A549 (cell line): ENCODE measurements at regions not wholly inside any gene's neighbourhood (a gene's known extent, or its start where the extent isn't known, plus 50 kb on each side); places are given as distances from the start of the nearest gene placed in this dataset.

Experiments used
- ATAC-seq, 2 experiments: fragments of 200-7000 bp in 1 of 2; fragments of >200 bp in 1 of 2; cut with Nextera tagmentation in 1 of 2; cut with Tn5 transposase in 1 of 2; 3 replicates each; pipeline versions ENCODE4 v1.8.0 to v1.9.1; 2018 to 2020; ENCODE audit warnings: mild to moderate bottlenecking in 1 of 2, moderate library complexity in 1 of 2
- CTCF ChIA-PET: fragments of 300-600 bp; sonication (Branson Sonifier 250); formaldehyde crosslinking; extraction: SDS; loops from one replicate; lab custom pipeline; 2021; ENCODE audit warnings: antibody characterized with exemption, inconsistent platforms; lab: Yijun Ruan, JAX
- POLR2A ChIA-PET: fragments of 350-600 bp; formaldehyde crosslinking; extraction: SDS; loops from one replicate; lab custom pipeline; 2021; ENCODE audit warnings: antibody characterized with exemption, inconsistent platforms; lab: Yijun Ruan, JAX
- DNase-seq, 2 experiments: peaks; one replicate each; pipeline versions ENCODE4 v3.0.0 to v3.0.0-alpha.2; 2011 to 2016; ENCODE audit warnings: low read depth in 1 of 2, low spot score in 1 of 2
- FAIRE-seq: peaks from 2 replicates; lab custom pipeline; 2011; peaks lifted over from hg19 to GRCh38; lab: Jason Lieb, UNC
- H3K27ac ChIP-seq, 2 experiments: fragments of >200 bp; sonication (Bioruptor Twin); formaldehyde crosslinking; 3 replicates each; pipeline ENCODE4 v1.5.1; 2016 to 2017
- H3K4me1 ChIP-seq: fragments of >200 bp; sonication (Bioruptor Twin); formaldehyde crosslinking; 3 replicates; pipeline ENCODE4 v1.6.1; 2016
- H3K4me2 ChIP-seq: fragments of >200 bp; sonication (Bioruptor Twin); formaldehyde crosslinking; 3 replicates; pipeline ENCODE4 v1.6.1; 2016
- H3K4me3 ChIP-seq: fragments of >200 bp; sonication (Bioruptor Twin); formaldehyde crosslinking; 3 replicates; pipeline ENCODE4 v1.5.1; 2016
- H3K9me3 ChIP-seq: fragments of >200 bp; sonication (Bioruptor Twin); formaldehyde crosslinking; 3 replicates; pipeline ENCODE4 v1.6.1; 2016
- BCL3 ChIP-seq: fragments of >200 bp; sonication (Bioruptor Twin); formaldehyde crosslinking; IDR thresholded peaks from 3 replicates; pipeline ENCODE4 v1.6.1; 2016
- BHLHE40 ChIP-seq: IDR thresholded peaks from 2 replicates; pipeline ENCODE4 v1.6.1; 2012; ENCODE audit warnings: low read depth, low read length, inconsistent platforms
- CBX8 ChIP-seq: fragments of 200-600 bp; sonication (generic); IDR thresholded peaks from 2 replicates; pipeline ENCODE4 v1.6.1; 2016
- CEBPB ChIP-seq, 2 experiments: fragments of >200 bp in 1 of 2; sonication (Bioruptor Twin) in 1 of 2; formaldehyde crosslinking in 1 of 2; IDR thresholded peaks; 2 replicates each; pipeline ENCODE4 v1.6.1; 2012 to 2016
- CHD2 ChIP-seq: fragments of 150-350 bp; IDR thresholded peaks from 2 replicates; pipeline ENCODE4 v1.6.1; 2014; ENCODE audit warnings: low read length; ENCODE audit not compliant: partially characterized antibody
- CHD4 ChIP-seq: fragments of 200-600 bp; sonication (generic); IDR thresholded peaks from 2 replicates; pipeline ENCODE4 v1.6.1; 2016; ENCODE audit warnings: antibody characterized with exemption, mild to moderate bottlenecking, borderline replicate concordance
- E2F6 ChIP-seq: IDR thresholded peaks from 2 replicates; pipeline ENCODE4 v1.6.1; 2012; ENCODE audit warnings: low read depth, borderline replicate concordance
- EHF ChIP-seq: fragments of 250-450 bp; sonication (Bioruptor Pico); IDR thresholded peaks from 2 replicates; pipeline ENCODE4 v1.5.0; 2020; ENCODE audit warnings: mild to moderate bottlenecking
- FOSB ChIP-seq: fragments of 250-450 bp; sonication (Bioruptor Pico); IDR thresholded peaks from 2 replicates; pipeline ENCODE4 v1.5.0; 2020; ENCODE audit warnings: mild to moderate bottlenecking, moderate library complexity
- FOSL2 ChIP-seq, 2 experiments: fragments of 450-650 bp in 1 of 2; fragments of >200 bp in 1 of 2; sonication (Bioruptor Twin) in 1 of 2; formaldehyde crosslinking; IDR thresholded peaks; 2 replicates each; pipeline versions ENCODE4 v1.5.0 to v1.6.1; 2016 to 2020; ENCODE audit warnings: mild to moderate bottlenecking in 1 of 2, moderate library complexity in 1 of 2
- GATA3 ChIP-seq: IDR thresholded peaks from 2 replicates; pipeline ENCODE4 v1.6.1; 2012; ENCODE audit warnings: borderline replicate concordance
- HEYL ChIP-seq: fragments of 250-450 bp; sonication (Bioruptor Pico); IDR thresholded peaks from 2 replicates; pipeline ENCODE4 v1.8.0; 2021; ENCODE audit warnings: mild to moderate bottlenecking, moderate library complexity
- HMGXB4 ChIP-seq: fragments of 250-450 bp; sonication (Bioruptor Pico); IDR thresholded peaks from 2 replicates; pipeline ENCODE4 v1.5.0; 2021; ENCODE audit warnings: mild to moderate bottlenecking, moderate library complexity, borderline replicate concordance
- HOXA7 ChIP-seq: fragments of 250-450 bp; sonication (Bioruptor Pico); IDR thresholded peaks from 2 replicates; pipeline ENCODE4 v1.5.0; 2020; ENCODE audit warnings: mild to moderate bottlenecking, moderate library complexity
- HOXB5 ChIP-seq: fragments of 250-450 bp; sonication (Bioruptor Pico); IDR thresholded peaks from 2 replicates; pipeline ENCODE4 v1.5.0; 2020; ENCODE audit warnings: mild to moderate bottlenecking, moderate library complexity
- KDM1A ChIP-seq: fragments of 200-600 bp; sonication (generic); IDR thresholded peaks from 2 replicates; pipeline ENCODE4 v1.6.1; 2016; ENCODE audit warnings: low read depth, mild to moderate bottlenecking
- KDM5A ChIP-seq: fragments of 200-600 bp; sonication (generic); IDR thresholded peaks from 2 replicates; pipeline ENCODE4 v1.6.1; 2016; ENCODE audit warnings: antibody characterized with exemption, mild to moderate bottlenecking
- MAFK ChIP-seq: fragments of 450-650 bp; IDR thresholded peaks from 2 replicates; pipeline ENCODE4 v1.6.1; 2014; ENCODE audit not compliant: partially characterized antibody
- MAZ ChIP-seq: fragments of 150-350 bp; IDR thresholded peaks from 2 replicates; pipeline ENCODE4 v1.6.1; 2014; ENCODE audit warnings: antibody characterized with exemption, low read depth, low read length, borderline replicate concordance
- MYC ChIP-seq: IDR thresholded peaks from 2 replicates; pipeline ENCODE4 v1.6.1; 2012; ENCODE audit warnings: mild to moderate bottlenecking, inconsistent platforms, low read length, improper control_type of control experiment, borderline replicate concordance
- NFE2L2 ChIP-seq: fragments of 150-350 bp; conservative IDR thresholded peaks from 2 replicates; pipeline ENCODE4 v1.6.1; 2014; ENCODE audit warnings: low read length
- NR3C1 ChIP-seq: fragments of >200 bp; sonication (Bioruptor Twin); formaldehyde crosslinking; IDR thresholded peaks from 3 replicates; pipeline ENCODE4 v1.6.1; 2017
- POLR2A ChIP-seq: IDR thresholded peaks from 2 replicates; pipeline ENCODE4 v1.6.1; 2012; ENCODE audit warnings: mild to moderate bottlenecking, low read length
- POLR2AphosphoS2 ChIP-seq: conservative IDR thresholded peaks from 2 replicates; pipeline ENCODE4 v1.6.1; 2012; ENCODE audit warnings: low read length, improper control_type of control experiment, inconsistent platforms
- RAD21 ChIP-seq, 2 experiments: fragments of >200 bp in 1 of 2; sonication (Bioruptor Twin) in 1 of 2; formaldehyde crosslinking in 1 of 2; IDR thresholded peaks in 1 of 2; conservative IDR thresholded peaks in 1 of 2; 2 replicates in 1 of 2; 3 replicates in 1 of 2; pipeline ENCODE4 v1.6.1; 2012 to 2018; ENCODE audit warnings: inconsistent platforms in 1 of 2
- RARB ChIP-seq: fragments of 250-450 bp; sonication (Bioruptor Pico); IDR thresholded peaks from 2 replicates; pipeline ENCODE4 v1.8.0; 2021; ENCODE audit warnings: mild to moderate bottlenecking, moderate library complexity
- RCOR1 ChIP-seq: fragments of 150-350 bp; IDR thresholded peaks from 2 replicates; pipeline ENCODE4 v1.6.1; 2014; ENCODE audit warnings: antibody characterized with exemption, low read length, low read depth
- RFX5 ChIP-seq: fragments of 450-650 bp; IDR thresholded peaks from 2 replicates; pipeline ENCODE4 v1.7.1; 2014; ENCODE audit warnings: antibody characterized with exemption, mild to moderate bottlenecking, moderate library complexity
- RNF2 ChIP-seq: fragments of 200-600 bp; sonication (generic); IDR thresholded peaks from 2 replicates; pipeline ENCODE4 v1.6.1; 2016; ENCODE audit warnings: low read depth, mild to moderate bottlenecking, antibody characterized with exemption, moderate library complexity, borderline replicate concordance
- SREBF2 ChIP-seq: fragments of 450-650 bp; IDR thresholded peaks from 2 replicates; pipeline ENCODE4 v1.6.1; 2014; ENCODE audit warnings: mild to moderate bottlenecking, moderate library complexity
- TFCP2L1 ChIP-seq: fragments of 250-450 bp; sonication (Bioruptor Pico); IDR thresholded peaks from 2 replicates; pipeline ENCODE4 v1.5.0; 2021; ENCODE audit warnings: mild to moderate bottlenecking
- ZC3H11A ChIP-seq: fragments of 450-650 bp; IDR thresholded peaks from 2 replicates; pipeline ENCODE4 v1.6.1; 2014; ENCODE audit warnings: antibody characterized with exemption, mild to moderate bottlenecking
- ZNF302 ChIP-seq: fragments of 250-450 bp; sonication (Bioruptor Pico); IDR thresholded peaks from 2 replicates; pipeline ENCODE4 v1.9.0; 2021; ENCODE audit warnings: inconsistent platforms, mild to moderate bottlenecking, moderate library complexity
- ZSCAN20 ChIP-seq: fragments of 250-450 bp; sonication (Bioruptor Pico); IDR thresholded peaks from 2 replicates; pipeline ENCODE4 v1.8.0; 2022; ENCODE audit warnings: mild to moderate bottlenecking, moderate library complexity
- WGBS: methylation state at CpG from one replicate; pipeline ENCODE4 v1.1.6; 2017; ENCODE audit errors: missing lambda C conversion rate; 5-methylcytosine and 5-hydroxymethylcytosine counted together

GRCh38 chr20:21967481-21967880 lies 262.0 kb downstream of the PAX1 start:
- H3K4me2 ChIP-seq = no peak overlapping the region
- WGBS = 2% methylated on average over 5 of the region's 5 CpGs
- 0 out of 3 replicates have a peak, but pooled peaks cover 2% of the 10 kb centered on the region for H3K9me3 ChIP-seq
- no peak overlapping the region for H3K4me3 ChIP-seq
- CTCF ChIA-PET = interaction anchor here (1.0 to 2.1 kb wide), 2 partner anchors 9 to 139 kb away, joined by 3 to 5 read pairs; no protein-coding TSS in a partner anchor
- H3K27ac ChIP-seq = no peak overlapping the region
- DNase-seq (no peak), FAIRE-seq (no peak), ATAC-seq (no peak)
- POLR2A ChIA-PET = no interaction called here
- no peak for TF ChIP-seq FOSL2 (IDR thresholded peaks at IDR 0.05)
- TF ChIP-seq FOSL2 (CRISPR knock-in tag; IDR thresholded peaks at IDR 0.05) = no peak
- no peak for TF ChIP-seq MAZ
- TF ChIP-seq NR3C1 = no peak
- no peak for TF ChIP-seq RCOR1
- no peak for TF ChIP-seq RARB (CRISPR knock-in tag)
- TF ChIP-seq RNF2 = no peak
- no peak for TF ChIP-seq BHLHE40
- TF ChIP-seq GATA3 = no peak
- TF ChIP-seq POLR2AphosphoS2 = no peak
- TF ChIP-seq CHD4 = no peak
- TF ChIP-seq KDM1A = no peak
- no peak for TF ChIP-seq TFCP2L1 (CRISPR knock-in tag)
- no peak for TF ChIP-seq RFX5
- no peak for TF ChIP-seq NFE2L2
- no peak for TF ChIP-seq POLR2A
- no peak for TF ChIP-seq SREBF2
- TF ChIP-seq RAD21 (conservative IDR thresholded peaks at IDR 0.05 in 1 of 2, IDR thresholded peaks at IDR 0.05 in 1 of 2) = no peak
- TF ChIP-seq E2F6 = no peak
- no peaks in the 10 kb centered on the region for H3K4me1 ChIP-seq

- H3K27ac ChIP-seq = no peak overlapping the region
- TF ChIP-seq MAFK (no peak), RARB (CRISPR knock-in tag) (no peak), ZSCAN20 (CRISPR knock-in tag) (no peak), KDM5A (no peak), ZC3H11A (no peak), CBX8 (no peak), CHD2 (no peak), SREBF2 (no peak)
- H3K4me2 ChIP-seq = no peak overlapping the region
- FAIRE-seq (no peak), ATAC-seq (peak in 1 of 2 experiments; percentile 13; a peak in 1 of 6 replicates), DNase-seq (no peak)
- H3K4me3 ChIP-seq = no peak overlapping the region
- no peaks in the 10 kb centered on the region for H3K4me1 ChIP-seq
- H3K9me3 ChIP-seq = no peaks in the 10 kb centered on the region; the same call in 2 of the 3 replicates
- ChIA-PET CTCF (interaction anchor here (0.9 kb wide), 1 partner anchor 12 kb away, joined by 3 read pairs; no protein-coding TSS in a partner anchor), POLR2A (no interaction called here)
These were observed 251.1 kb downstream of the PAX1 start for GRCh38 chr20:21956591-21956990.

- no peaks in the 10 kb centered on the region for H3K9me3 ChIP-seq
- ChIA-PET POLR2A (no interaction called here), CTCF (no interaction called here)
- FAIRE-seq (no peak), ATAC-seq (no peak), DNase-seq (no peak)
- H3K4me3 ChIP-seq = no peak overlapping the region
- no peaks in the 10 kb centered on the region for H3K4me1 ChIP-seq
- under 1% methylated on average over 2 of the region's 2 CpGs for WGBS
- TF ChIP-seq BCL3 = no peak
- TF ChIP-seq HEYL (CRISPR knock-in tag) = no peak
- TF ChIP-seq CEBPB (IDR thresholded peaks at IDR 0.05) = no peak
- TF ChIP-seq HMGXB4 = no peak
- no peak for TF ChIP-seq HOXA7 (CRISPR knock-in tag)
- TF ChIP-seq E2F6 = no peak
- TF ChIP-seq EHF (CRISPR knock-in tag) = no peak
- no peak for TF ChIP-seq HOXB5 (CRISPR knock-in tag)
- TF ChIP-seq FOSB (CRISPR knock-in tag) = no peak
- no peak for TF ChIP-seq RCOR1
- TF ChIP-seq POLR2AphosphoS2 = no peak
- no peak for TF ChIP-seq NFE2L2
- TF ChIP-seq ZNF302 (CRISPR knock-in tag) = no peak
- TF ChIP-seq TFCP2L1 (CRISPR knock-in tag) = no peak
- no peak for TF ChIP-seq MYC
- H3K27ac ChIP-seq = no peak overlapping the region
- no peak overlapping the region for H3K4me2 ChIP-seq
These were observed 241.9 kb downstream of the PAX1 start for GRCh38 chr20:21947406-21947805.
